Tibial nerve (tissue), 3 donors: ENCODE measurements at regions not wholly inside any gene's neighbourhood (a gene's known extent, or its start where the extent isn't known, plus 50 kb on each side); places are given as distances from the start of the nearest gene placed in this dataset.

Experiments used
- POLR2A ChIP-seq, 2 donors: fragments of 450-650 bp; IDR thresholded peaks; one replicate each; pipeline ENCODE4 v1.6.1; 2017; ENCODE audit warnings: antibody characterized with exemption in 2 of 2, mild to moderate bottlenecking in 2 of 2, moderate library complexity in 2 of 2
- TF ChIP-seq, protein P1 (sequence below), 5 experiments: fragments of 200-600 bp in 3 of 5; fragments of 450-650 bp in 2 of 5; sonication (generic) in 3 of 5; IDR thresholded peaks; one replicate each; pipeline ENCODE4 v1.5.1; 2016 to 2019; ENCODE audit warnings: antibody characterized with exemption in 5 of 5, mild to moderate bottlenecking in 3 of 5, moderate library complexity in 2 of 5

DNA sequence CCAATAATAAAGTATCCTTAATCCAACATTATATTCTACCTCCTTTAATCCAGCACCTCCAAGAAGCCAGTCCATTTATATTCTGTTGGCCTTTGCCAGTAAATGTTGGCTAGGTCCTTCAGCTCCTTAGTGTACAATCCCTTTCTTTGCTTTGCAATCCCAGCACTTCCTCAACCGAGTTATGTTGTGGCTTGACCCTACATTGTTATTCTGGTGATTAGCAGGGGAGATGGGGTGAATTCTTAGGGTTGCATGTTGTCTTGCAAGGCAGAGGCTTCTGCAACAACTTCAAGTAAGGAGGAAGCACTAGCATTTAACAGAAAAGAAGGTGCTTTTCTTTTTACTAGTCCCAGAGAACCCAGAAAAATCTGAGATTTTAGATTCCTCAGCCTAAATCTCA, 127.2 kb downstream of the CD47 start:
- TF ChIP-seq, protein P1, sequence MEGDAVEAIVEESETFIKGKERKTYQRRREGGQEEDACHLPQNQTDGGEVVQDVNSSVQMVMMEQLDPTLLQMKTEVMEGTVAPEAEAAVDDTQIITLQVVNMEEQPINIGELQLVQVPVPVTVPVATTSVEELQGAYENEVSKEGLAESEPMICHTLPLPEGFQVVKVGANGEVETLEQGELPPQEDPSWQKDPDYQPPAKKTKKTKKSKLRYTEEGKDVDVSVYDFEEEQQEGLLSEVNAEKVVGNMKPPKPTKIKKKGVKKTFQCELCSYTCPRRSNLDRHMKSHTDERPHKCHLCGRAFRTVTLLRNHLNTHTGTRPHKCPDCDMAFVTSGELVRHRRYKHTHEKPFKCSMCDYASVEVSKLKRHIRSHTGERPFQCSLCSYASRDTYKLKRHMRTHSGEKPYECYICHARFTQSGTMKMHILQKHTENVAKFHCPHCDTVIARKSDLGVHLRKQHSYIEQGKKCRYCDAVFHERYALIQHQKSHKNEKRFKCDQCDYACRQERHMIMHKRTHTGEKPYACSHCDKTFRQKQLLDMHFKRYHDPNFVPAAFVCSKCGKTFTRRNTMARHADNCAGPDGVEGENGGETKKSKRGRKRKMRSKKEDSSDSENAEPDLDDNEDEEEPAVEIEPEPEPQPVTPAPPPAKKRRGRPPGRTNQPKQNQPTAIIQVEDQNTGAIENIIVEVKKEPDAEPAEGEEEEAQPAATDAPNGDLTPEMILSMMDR (IDR thresholded peaks at IDR 0.05), result no peak
- no peak for TF ChIP-seq POLR2A (IDR thresholded peaks at IDR 0.05)
